SU-DHL-6 (cell line): ENCODE measurements at regions not wholly inside any gene's neighbourhood (a gene's known extent, or its start where the extent isn't known, plus 50 kb on each side); places are given as distances from the start of the nearest gene placed in this dataset.

ENCODE experiments used
- CTCF ChIP-seq: fragments of 200-600 bp; sonication (generic); IDR thresholded peaks from one replicate; pipeline ENCODE4 v1.5.1; 2017; ENCODE audit warnings: antibody characterized with exemption, mild to moderate bottlenecking, low read length, moderate library complexity; ENCODE audit not compliant: insufficient read depth, poor library complexity, severe bottlenecking
- EZH2phosphoT487 ChIP-seq: fragments of 200-600 bp; sonication (generic), shearing (Covaris generic); conservative IDR thresholded peaks from 2 replicates; pipeline ENCODE4 v1.6.1; 2018; ENCODE audit warnings: mild to moderate bottlenecking, antibody characterized with exemption, low read length, moderate library complexity, mixed read lengths

- TF ChIP-seq CTCF: no peak
- TF ChIP-seq EZH2phosphoT487: no peak
Observed at GRCh38 chr4:54574500-54574899, 83.3 kb upstream of the KIT start.
